H1 (cell line): ENCODE measurements at regions not wholly inside any gene's neighbourhood (a gene's known extent, or its start where the extent isn't known, plus 50 kb on each side); places are given as distances from the start of the nearest gene placed in this dataset.

Source experiments
- EGR1 ChIP-seq: IDR thresholded peaks from 2 replicates; pipeline ENCODE4 v1.6.1; 2011; ENCODE audit warnings: low read depth, low read length, borderline replicate concordance
- NRF1 ChIP-seq: IDR thresholded peaks from 2 replicates; pipeline ENCODE4 v1.6.1; 2011; ENCODE audit warnings: mild to moderate bottlenecking, low read depth, low read length, improper control_type of control experiment
- SIX5 ChIP-seq: IDR thresholded peaks from 2 replicates; pipeline ENCODE4 v1.6.1; 2011; ENCODE audit warnings: mild to moderate bottlenecking, low read depth, low read length
- TF ChIP-seq, protein P1 (sequence below): IDR thresholded peaks from 2 replicates; pipeline ENCODE4 v1.6.1; 2012; ENCODE audit warnings: inconsistent platforms

- TF ChIP-seq, protein P1, sequence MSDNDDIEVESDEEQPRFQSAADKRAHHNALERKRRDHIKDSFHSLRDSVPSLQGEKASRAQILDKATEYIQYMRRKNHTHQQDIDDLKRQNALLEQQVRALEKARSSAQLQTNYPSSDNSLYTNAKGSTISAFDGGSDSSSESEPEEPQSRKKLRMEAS = no peak
- no peak for TF ChIP-seq EGR1
- TF ChIP-seq SIX5 = no peak
- TF ChIP-seq NRF1 = no peak
Observed at GRCh38 chr6:2517401-2517800, 233.3 kb downstream of the MYLK4 start (continued).
